Prostate gland (tissue), 2 donors: ENCODE measurements at regions not wholly inside any gene's neighbourhood (a gene's known extent, or its start where the extent isn't known, plus 50 kb on each side); places are given as distances from the start of the nearest gene placed in this dataset.

Source experiments
- DNase-seq: peaks from one replicate; pipeline ENCODE4 v3.0.0-alpha.2; 2019; ENCODE audit warnings: low spot score
- H3K27ac ChIP-seq, 2 donors: fragments of 200-600 bp; sonication (generic); 2 replicates each; pipeline ENCODE4 v1.5.1; 2017 to 2019
- H3K27me3 ChIP-seq: fragments of 200-600 bp; sonication (generic); replicated peaks from 2 replicates; pipeline ENCODE4 v1.5.1; 2019; ENCODE audit not compliant: insufficient read depth
- H3K36me3 ChIP-seq, 2 donors: fragments of 200-600 bp; sonication (generic); 1 replicate in 1 of 2; 2 replicates in 1 of 2; pipeline versions ENCODE4 v1.5.1 to v1.8.1; 2017 to 2019
- H3K4me1 ChIP-seq: fragments of 200-600 bp; sonication (generic); replicated peaks from 2 replicates; pipeline ENCODE4 v1.5.1; 2019
- H3K4me3 ChIP-seq, 2 donors: fragments of 200-600 bp; sonication (generic); 2 replicates each; pipeline ENCODE4 v1.5.1; 2017 to 2019
- H3K9me3 ChIP-seq: fragments of 200-600 bp; sonication (generic); 2 replicates; pipeline ENCODE4 v1.5.1; 2017
- CTCF ChIP-seq, 4 experiments: fragments of 200-600 bp in 2 of 4; fragments of 450-650 bp in 2 of 4; sonication (generic) in 2 of 4; IDR thresholded peaks; 1 replicate in 3 of 4; 2 replicates in 1 of 4; pipeline ENCODE4 v1.5.1; 2016 to 2019; ENCODE audit warnings: antibody characterized with exemption in 4 of 4, mild to moderate bottlenecking in 2 of 4, moderate library complexity in 2 of 4
- POLR2A ChIP-seq: fragments of 450-650 bp; IDR thresholded peaks from one replicate; pipeline ENCODE4 v1.6.1; 2016; ENCODE audit warnings: antibody characterized with exemption, mild to moderate bottlenecking
- POLR2AphosphoS5 ChIP-seq: sonication (generic); formaldehyde crosslinking; IDR thresholded peaks from one replicate; pipeline ENCODE4 v1.6.1; 2017; ENCODE audit warnings: antibody characterized with exemption
- whole genome bisulfite sequencing: methylation state at CpG from one replicate; pipeline ENCODE4 v1.1.5; 2018; 5-methylcytosine and 5-hydroxymethylcytosine counted together
- intact Hi-C: fragments of 100-400 bp; cut with DNase I; formaldehyde crosslinking; loops from one replicate; pipeline ENCODE4 v1.14.2; 2022

GRCh38 chr5:82663225-82663624, 385.1 kb upstream of the RPS23 start:
- WGBS, result 93% methylated on average over 4 of the region's 4 CpGs
- Histone ChIP-seq H3K4me1 (no peaks in the 10 kb centered on the region), H3K27me3 (no peaks in the 10 kb centered on the region), H3K9me3 (no peaks in the 10 kb centered on the region), H3K4me3 (no peak overlapping the region), H3K27ac (no peak overlapping the region), H3K36me3 (no peaks in the 10 kb centered on the region)
- TF ChIP-seq POLR2AphosphoS5, result no peak
- TF ChIP-seq POLR2A, result no peak
- TF ChIP-seq CTCF (IDR thresholded peaks at IDR 0.05), result no peak
- no peak for DNase-seq
- intact Hi-C loops, result no loop called here

- Histone ChIP-seq H3K9me3 (no peaks in the 10 kb centered on the region), H3K36me3 (no peaks in the 10 kb centered on the region), H3K4me1 (no peaks in the 10 kb centered on the region), H3K4me3 (no peak overlapping the region), H3K27me3 (no peaks in the 10 kb centered on the region), H3K27ac (no peak overlapping the region)
- no peak for TF ChIP-seq POLR2A
- TF ChIP-seq POLR2AphosphoS5, result no peak
- TF ChIP-seq CTCF (IDR thresholded peaks at IDR 0.05), result no peak
- DNase-seq, result no peak
- WGBS, result 38% methylated on average over 1 of the region's 1 CpG
- intact Hi-C loops, result no loop called here
Observed at GRCh38 chr5:82662340-82662739, 384.2 kb upstream of the RPS23 start.

GRCh38 chr5:82661933-82662332, 383.8 kb upstream of the RPS23 start:
- H3K4me1 ChIP-seq, result no peaks in the 10 kb centered on the region
- no peaks in the 10 kb centered on the region for H3K9me3 ChIP-seq
- DNase-seq, result no peak
- no peak overlapping the region for H3K27ac ChIP-seq
- intact Hi-C loops, result no loop called here
- no peaks in the 10 kb centered on the region for H3K27me3 ChIP-seq
- H3K36me3 ChIP-seq, result no peaks in the 10 kb centered on the region
- no peak overlapping the region for H3K4me3 ChIP-seq
- TF ChIP-seq CTCF (IDR thresholded peaks at IDR 0.05) (no peak), POLR2A (no peak), POLR2AphosphoS5 (no peak)
- WGBS, result 86% methylated on average over 1 of the region's 1 CpG

GRCh38 chr5:82661462-82661861, 383.3 kb upstream of the RPS23 start:
- no peaks in the 10 kb centered on the region for H3K9me3 ChIP-seq
- no peak overlapping the region for H3K4me3 ChIP-seq
- H3K27ac ChIP-seq, result no peak overlapping the region
- intact Hi-C loops, result no loop called here
- DNase-seq, result no peak
- H3K36me3 ChIP-seq, result no peaks in the 10 kb centered on the region
- TF ChIP-seq POLR2AphosphoS5 (no peak), POLR2A (no peak), CTCF (IDR thresholded peaks at IDR 0.05) (no peak)
- no peaks in the 10 kb centered on the region for H3K4me1 ChIP-seq
- no peaks in the 10 kb centered on the region for H3K27me3 ChIP-seq
- 66% methylated on average over 2 of the region's 2 CpGs for WGBS

GRCh38 chr5:82659115-82659514, 381.0 kb upstream of the RPS23 start:
- intact Hi-C loops, result no loop called here
- no peak overlapping the region for H3K4me3 ChIP-seq
- DNase-seq, result no peak
- TF ChIP-seq CTCF (IDR thresholded peaks at IDR 0.05), result no peak
- TF ChIP-seq POLR2AphosphoS5, result no peak
- TF ChIP-seq POLR2A, result no peak
- WGBS, result 51% methylated on average over 2 of the region's 2 CpGs
- H3K4me1 ChIP-seq, result no peaks in the 10 kb centered on the region
- no peaks in the 10 kb centered on the region for H3K27me3 ChIP-seq
- no peak overlapping the region for H3K27ac ChIP-seq
- H3K9me3 ChIP-seq, result no peaks in the 10 kb centered on the region
- H3K36me3 ChIP-seq, result no peaks in the 10 kb centered on the region
